GM19324 (cell line): ENCODE measurements at regions not wholly inside any gene's neighbourhood (a gene's known extent, or its start where the extent isn't known, plus 50 kb on each side); places are given as distances from the start of the nearest gene placed in this dataset.

Source experiments
- ATAC-seq: cut with Tn5 transposase; IDR thresholded peaks from one replicate; pipeline ENCODE4 v1.9.1; 2021; ENCODE audit warnings: mild to moderate bottlenecking, moderate library complexity; ENCODE audit not compliant: unreplicated experiment, low FRiP score

- no peak for ATAC-seq
These were observed 685.6 kb downstream of the AMY1C start for GRCh38 chr1:104435255-104435654.

DNA sequence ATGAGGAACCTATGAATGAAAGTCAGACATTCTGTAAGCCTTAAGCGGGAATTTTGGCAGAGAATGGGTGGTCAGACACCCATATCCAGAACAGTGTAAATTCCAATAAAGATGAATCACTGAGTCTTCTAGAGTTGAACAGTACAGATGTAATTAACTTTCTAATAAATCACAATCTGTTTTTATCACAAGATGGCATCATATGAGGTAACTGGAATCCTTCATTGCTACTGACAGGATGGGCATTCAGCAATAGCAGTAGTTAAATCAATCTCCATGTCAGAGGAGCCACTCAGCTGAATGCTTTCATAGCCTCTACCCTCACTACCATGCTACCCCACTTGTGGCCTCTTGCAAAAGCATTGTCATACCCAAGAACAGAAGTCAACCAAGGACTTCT is 690.3 kb downstream of the AMY1C start:
- no peak for ATAC-seq

DNA sequence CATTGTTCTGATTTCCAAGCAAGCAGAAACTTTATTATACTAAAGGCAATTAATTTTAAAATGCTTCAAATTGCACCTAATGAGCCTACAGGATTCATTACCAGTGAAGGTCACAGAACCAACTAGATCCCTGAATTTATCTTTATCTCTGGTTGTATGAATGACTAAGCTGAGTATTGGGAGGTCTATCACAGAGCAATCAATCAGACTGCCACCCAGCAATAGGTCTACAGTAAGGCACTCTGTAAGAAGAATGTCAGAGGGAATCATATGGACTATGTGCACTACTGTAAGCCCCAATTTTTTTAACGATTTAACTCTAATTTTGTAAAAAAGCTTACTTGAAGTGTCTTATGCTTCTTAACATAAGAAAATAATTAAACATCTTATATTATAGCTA is 707.0 kb downstream of the AMY1C start:
- ATAC-seq: no peak

DNA sequence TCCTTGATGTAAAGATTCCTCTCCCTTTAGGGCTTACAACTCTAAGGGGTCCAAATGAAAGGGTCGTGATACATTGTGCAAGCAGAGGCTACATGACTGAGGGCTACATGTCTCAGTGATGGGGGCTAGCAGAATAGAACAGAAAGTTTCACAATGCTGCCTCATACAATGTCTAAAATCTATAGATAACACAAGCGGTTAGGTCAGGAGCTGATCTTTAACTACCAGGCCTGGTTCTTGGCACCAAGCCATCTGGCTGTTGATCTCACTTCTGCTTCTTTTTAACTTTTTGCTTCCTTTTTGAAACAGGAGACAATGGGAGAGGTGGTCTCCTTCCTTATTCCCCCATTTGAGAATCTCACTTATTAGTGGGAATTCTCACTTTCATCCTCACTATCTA is 710.2 kb downstream of the AMY1C start:
- ATAC-seq: no peak

DNA sequence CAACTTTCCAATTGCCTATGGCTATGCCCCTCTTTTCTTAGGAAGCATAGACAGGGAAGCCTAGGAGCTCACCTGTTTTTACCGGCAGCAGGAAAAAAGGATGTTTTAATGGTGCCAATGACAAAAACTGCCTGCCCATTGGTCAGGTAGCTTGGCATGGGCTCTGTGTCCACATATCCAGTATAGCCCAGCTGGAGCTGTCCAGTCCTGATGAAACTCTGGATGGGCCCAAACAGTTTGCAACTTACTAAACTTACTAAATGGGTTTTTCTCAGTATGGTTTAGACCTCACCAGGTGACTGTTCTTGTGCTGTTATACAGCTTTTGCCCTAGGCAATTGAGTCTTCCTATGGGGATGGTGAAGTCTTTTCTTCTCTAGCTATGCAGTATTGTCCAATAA is 711.2 kb downstream of the AMY1C start:
- ATAC-seq: no peak

DNA sequence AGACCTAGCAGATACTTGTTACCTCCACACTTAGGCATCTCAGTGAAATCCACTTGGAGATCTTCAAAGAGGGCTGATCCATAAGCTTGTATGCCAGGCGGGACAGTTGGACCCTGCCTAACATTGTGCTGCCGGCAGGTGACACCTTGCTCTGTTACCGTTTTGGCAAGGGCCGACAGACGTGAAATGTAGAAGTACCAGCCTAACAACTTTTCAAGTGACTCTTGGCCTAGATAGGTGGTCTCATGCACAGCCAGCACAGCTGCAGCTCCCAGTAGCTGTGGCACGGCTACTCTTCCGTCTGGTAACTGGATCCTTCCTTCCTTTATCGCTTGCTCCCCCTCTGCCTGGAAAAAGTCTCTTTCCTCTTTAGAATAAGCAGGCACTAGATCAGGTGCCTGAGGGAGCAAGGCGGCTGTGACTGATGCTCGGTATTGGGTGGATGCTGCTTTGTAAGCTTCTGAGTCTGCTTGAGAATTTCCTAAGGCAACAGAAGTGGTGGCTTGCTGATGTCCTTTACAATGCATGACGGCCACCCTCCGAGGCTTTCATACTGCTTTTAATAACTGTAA is 713.5 kb downstream of the AMY1C start:
- ATAC-seq: no peak

DNA sequence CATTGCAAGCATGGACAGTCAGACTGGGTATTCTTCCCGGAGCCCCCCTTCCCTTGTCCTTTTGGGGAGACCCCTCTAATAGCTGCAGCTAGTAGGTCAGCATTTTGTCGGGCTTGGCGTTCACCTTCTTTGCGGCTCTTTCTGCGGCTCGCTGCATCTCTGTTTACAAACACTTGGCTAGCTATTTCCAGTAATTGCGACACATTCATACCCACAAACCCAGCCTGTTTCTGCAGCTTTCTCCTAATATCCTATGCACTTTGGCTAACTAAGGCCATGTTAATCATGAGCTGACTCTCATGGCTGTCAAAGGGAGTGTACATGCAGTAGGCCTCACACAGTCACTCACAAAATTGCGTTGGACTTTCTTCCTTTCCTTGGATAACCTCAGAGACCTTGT is 716.4 kb downstream of the AMY1C start:
- ATAC-seq: no peak

DNA sequence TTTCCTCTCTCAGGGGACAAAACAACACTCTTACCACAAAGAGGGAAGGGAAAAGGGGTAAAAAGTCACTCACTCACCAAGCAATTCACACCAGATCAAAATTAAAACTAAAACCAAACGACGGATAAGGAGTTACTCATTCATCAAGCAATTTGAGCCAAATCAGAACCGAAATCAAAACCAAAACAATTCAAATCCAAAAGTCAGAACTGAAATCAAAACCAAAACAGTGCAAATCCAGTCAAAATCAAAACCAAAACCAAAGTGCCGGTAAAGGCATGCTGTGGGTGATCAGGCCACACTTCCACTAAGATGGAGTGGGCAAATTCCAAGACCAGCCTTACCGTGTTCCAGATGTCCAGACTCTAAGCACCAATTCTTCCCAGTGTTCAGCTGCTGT is 717.9 kb downstream of the AMY1C start:
- ATAC-seq: peak; percentile 44

GRCh38 chr1:104468282-104468681 is 718.6 kb downstream of the AMY1C start:
- peak; percentile 61 for ATAC-seq

- ATAC-seq: no peak
These were observed 726.4 kb downstream of the AMY1C start for GRCh38 chr1:104476126-104476525.

GRCh38 chr1:104488296-104489015 is 738.8 kb downstream of the AMY1C start:
- no peak for ATAC-seq

DNA sequence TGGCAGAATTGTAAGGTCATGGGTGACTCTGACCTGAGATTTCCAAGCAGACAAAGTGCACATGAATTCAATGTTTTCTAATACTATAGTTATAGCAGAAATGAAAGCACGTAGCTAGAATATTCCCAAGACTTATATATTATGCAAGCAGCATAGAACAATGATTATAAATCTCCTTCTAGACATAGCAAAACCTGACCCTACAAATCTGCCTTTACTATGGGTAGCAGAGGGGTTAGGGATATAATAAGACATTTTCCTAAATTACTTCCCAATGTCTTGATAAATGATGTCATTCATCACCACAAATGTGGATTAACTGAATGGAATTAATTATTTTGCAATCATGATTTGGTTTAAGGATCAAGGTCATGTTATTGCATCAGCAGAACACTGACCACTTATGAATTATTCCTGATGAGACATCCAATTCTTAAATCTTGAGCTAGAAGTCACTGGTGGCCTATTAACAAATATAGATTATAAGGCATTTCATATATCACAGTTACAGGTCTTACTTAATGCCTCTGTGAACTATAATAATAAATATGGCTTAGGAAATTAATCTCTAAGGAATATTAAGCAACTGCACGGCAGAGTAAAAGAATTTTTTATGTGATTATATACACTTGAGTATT is 776.6 kb downstream of the AMY1C start:
- no peak for ATAC-seq

DNA sequence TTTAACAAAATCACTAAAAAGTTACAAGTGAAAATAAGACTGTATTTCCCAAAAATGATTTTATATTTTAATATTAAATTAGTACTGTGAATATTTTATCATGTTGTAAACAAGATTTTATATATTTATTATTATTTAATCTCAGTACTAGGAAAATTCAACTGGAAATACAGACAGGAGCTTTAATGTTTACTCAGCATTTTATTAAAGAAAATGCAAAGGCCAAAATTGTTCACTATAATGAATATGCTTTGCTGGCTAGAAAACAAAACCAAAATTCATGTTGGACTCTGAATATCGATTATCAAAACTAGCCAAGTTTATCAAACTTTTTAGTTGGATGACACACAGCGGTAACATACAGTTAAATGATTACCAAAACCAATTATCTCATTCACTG is 782.3 kb downstream of the AMY1C start:
- no peak for ATAC-seq

DNA sequence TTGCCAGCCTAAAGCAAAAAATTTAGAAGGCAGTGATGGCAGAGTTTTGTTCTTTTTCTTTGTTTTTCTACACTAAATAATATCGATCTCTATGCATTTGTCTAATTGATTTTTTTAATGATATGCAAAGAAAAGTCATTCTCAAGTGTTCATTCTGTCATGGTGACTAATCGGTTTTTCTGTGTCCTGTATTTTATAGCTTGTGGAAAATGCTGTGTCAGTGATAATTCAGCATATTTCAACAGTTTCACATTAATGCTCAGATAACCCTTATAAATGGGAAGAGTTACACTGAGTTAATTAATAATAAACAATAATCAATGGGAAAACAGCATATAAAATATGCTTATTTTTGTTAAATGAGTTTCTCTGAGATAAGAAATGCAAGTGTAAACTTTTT is 824.9 kb downstream of the AMY1C start:
- no peak for ATAC-seq

DNA sequence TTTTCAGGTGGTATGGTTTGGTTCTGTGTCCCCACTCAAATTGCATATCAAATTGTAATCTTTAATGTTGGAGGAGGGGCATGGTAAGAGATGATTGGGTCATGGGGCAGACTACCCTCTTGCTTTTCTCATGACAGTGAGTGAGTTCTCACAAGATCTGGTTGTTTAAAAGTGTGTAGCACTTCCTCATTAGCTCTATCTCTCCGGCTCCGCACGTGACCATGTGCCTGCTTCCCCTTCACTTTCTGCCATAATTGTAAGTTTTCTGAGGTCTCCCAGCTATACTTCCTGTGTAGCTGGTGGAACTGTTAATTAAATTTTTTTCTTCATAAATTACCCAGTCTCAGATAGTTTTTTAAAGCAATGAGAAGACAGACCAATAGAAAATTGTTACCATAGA is 843.2 kb downstream of the AMY1C start:
- peak; percentile 56 for ATAC-seq

- peak; percentile 48 for ATAC-seq
These were observed 843.9 kb downstream of the AMY1C start for GRCh38 chr1:104593413-104594187.

DNA sequence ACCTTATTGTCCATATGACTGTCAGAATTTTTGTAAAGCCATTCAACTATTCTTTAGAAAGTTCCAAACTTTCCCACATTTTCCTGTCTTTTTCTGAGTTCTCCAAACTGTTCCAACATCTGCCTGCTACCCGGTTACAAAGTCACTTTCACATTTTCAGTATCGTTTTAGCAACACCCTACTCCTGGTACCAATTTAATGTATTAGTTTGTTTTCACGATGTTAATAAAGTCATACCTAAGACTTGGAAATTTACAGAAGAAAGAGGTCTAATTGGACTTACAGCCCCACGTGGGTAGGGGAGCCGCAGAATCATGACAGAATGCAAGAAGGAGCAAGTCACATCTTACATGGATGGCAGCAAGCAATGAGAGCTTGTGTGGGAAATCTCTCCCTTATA is 867.8 kb downstream of the AMY1C start:
- ATAC-seq: no peak

- no peak for ATAC-seq
These were observed 871.5 kb downstream of the AMY1C start for GRCh38 chr1:104621221-104621620.

GRCh38 chr1:104624538-104624937 is 874.8 kb downstream of the AMY1C start:
- ATAC-seq: no peak

- no peak for ATAC-seq
These were observed 879.9 kb downstream of the AMY1C start for GRCh38 chr1:104629589-104629988.

GRCh38 chr1:104630567-104631149 is 881.0 kb downstream of the AMY1C start:
- no peak for ATAC-seq
